ENCODE measurements at regions not wholly inside any gene's neighbourhood (a gene's known extent, or its start where the extent isn't known, plus 50 kb on each side); places are given as distances from the start of the nearest gene placed in this dataset.
A peak's percentile ranks its signal among the peaks of the same experiment; 100 is the strongest.

DNA sequence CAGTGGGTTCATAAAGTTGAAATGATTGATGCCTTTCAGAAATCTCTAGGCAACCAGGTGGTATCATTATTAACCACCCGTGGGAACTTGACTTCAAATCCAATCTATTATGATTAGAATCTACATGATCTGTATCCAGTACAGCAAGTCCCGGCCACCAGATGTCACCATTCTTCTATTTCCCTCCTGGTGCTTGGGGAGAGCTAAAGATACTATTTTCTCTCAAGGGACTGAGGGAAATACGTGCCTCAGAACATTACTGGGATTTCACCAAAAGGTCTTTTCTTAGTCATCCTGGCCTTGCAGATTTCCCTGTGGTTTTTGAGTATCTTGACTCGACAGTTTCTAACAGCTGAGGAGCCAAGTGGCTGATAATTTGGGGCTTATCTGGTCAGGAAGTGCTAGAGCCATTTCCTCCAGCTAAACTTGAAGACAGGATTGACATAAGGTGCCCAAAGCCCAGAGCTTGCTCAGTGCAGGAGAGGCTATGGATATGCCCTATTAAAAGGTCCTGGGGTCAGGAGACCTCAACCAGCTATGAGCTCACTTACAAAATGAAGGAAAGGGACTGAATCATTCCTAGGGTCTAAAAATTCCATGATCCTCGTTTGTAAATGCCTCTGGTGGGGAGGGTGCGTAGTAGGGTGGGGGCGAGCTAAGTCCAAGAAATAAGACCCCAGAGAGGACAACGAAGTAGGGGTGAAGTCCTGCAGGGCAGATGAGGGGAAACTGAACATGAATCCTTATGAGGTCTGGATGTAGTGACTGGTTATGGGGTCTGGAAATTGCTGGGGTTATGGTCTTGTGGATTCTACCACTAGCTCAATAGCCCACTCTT, 135.4 kb upstream of the MGAT5 start:
- TF ChIP-seq CTCF (IDR thresholded peaks at IDR 0.05) (peak; percentile 71 to 84 (median 79)), POLR2AphosphoS5 (IDR thresholded peaks at IDR 0.05) (no peak)
